ENCODE measurements at regions not wholly inside any gene's neighbourhood (a gene's known extent, or its start where the extent isn't known, plus 50 kb on each side); places are given as distances from the start of the nearest gene placed in this dataset.

DNA sequence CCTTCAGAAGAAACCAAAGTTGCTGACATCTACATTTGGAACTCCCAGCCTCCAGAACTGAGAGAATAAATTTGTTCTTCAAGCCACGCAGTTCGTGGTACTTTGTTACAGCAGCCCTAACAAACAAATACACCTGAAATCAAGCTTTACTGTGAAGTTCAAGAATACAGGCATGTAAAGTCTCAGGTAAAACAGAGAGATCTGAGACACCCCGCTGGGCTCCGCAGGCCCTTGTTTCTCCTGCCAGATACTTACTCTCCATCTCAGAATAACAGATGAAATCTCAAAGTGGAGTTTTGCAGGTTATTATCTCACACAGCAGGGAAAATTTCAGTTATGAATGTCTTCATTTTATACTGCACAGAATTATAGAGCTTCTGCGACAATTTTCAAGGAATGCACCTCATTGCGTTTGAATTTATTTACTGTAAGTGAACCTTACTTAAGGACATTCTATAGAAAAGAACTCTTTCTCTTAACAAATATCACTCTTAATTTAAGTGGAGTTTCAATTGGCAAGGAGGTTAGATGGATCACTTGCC is 492.4 kb upstream of the LRATD1 start (continued):
- TF ChIP-seq ZBTB20 (CRISPR knock-in tag; IDR thresholded peaks at IDR 0.05; ENCODE audit: borderline replicate concordance, low read depth) (no peak), MLLT10 (CRISPR knock-in tag; IDR thresholded peaks at IDR 0.05) (no peak)

- ChIA-PET POLR2A (no interaction called here), CTCF (ENCODE audit: low intra/inter-chr PET ratio, low total read pairs) (no interaction called here)
- Histone ChIP-seq H3K4me2 (ENCODE audit: low read depth, low read length) (no peak overlapping the region), H3K36me3 (replicated peaks in 1 of 2; ENCODE audit: control insufficient read depth in 1 of 2, insufficient read depth in 2 of 2, low read length in 2 of 2) (no peaks in the 10 kb centered on the region), H3K9ac (ENCODE audit: insufficient read depth, low read depth, low read length) (no peak overlapping the region), H3K4me1 (ENCODE audit: insufficient read depth, low read length) (no peaks in the 10 kb centered on the region), H2AFZ (ENCODE audit: low read length) (no peak overlapping the region), H3K9me3 (ENCODE audit: low read length) (peaks cover 29% of the 10 kb centered on the region), H3K79me2 (ENCODE audit: insufficient read depth, low read length) (no peaks in the 10 kb centered on the region), H3K27ac (ENCODE audit: extremely low read length, insufficient read depth, low read length) (no peak overlapping the region), H3K27me3 (ENCODE audit: control insufficient read depth in 1 of 2, insufficient read depth in 2 of 2, low read length in 2 of 2) (no peaks in the 10 kb centered on the region; a peak in 1 of 5 replicates), H3K4me3 (replicated peaks in 1 of 3; ENCODE audit: insufficient read depth in 1 of 3, low read depth in 2 of 3, low read length in 3 of 3) (no peak overlapping the region), H4K20me1 (ENCODE audit: insufficient read depth, low read length) (no peaks in the 10 kb centered on the region)
- FAIRE-seq (no peak), DNase-seq (ENCODE audit: low spot score) (no peak), ATAC-seq (no peak)
- no TSS peak for BruUV-seq (replicated peaks)
- in situ Hi-C loops (cut with HindIII; ENCODE audit: extremely low pct_ligation_motif_present, low pct_unique_long_range_greater_than_20kb), result no loop called here
- TF ChIP-seq ZNF773 (CRISPR knock-in tag; IDR thresholded peaks at IDR 0.05; ENCODE audit: borderline replicate concordance) (no peak), NFKB2 (CRISPR knock-in tag; IDR thresholded peaks at IDR 0.05; ENCODE audit: borderline replicate concordance) (no peak), ZNF207 (IDR thresholded peaks at IDR 0.05; ENCODE audit: borderline replicate concordance) (no peak), ZNF264 (CRISPR knock-in tag; IDR thresholded peaks at IDR 0.05) (no peak), POLR2A (IDR thresholded peaks at IDR 0.05; ENCODE audit: insufficient read depth in 1 of 2, low read depth in 2 of 2, low read length in 2 of 2) (no peak), EP300 (IDR thresholded peaks at IDR 0.05; ENCODE audit: low read depth in 2 of 2, low read length in 2 of 2) (no peak), EP300 (CRISPR knock-in tag; IDR thresholded peaks at IDR 0.05; ENCODE audit: borderline replicate concordance) (no peak), HOXD1 (CRISPR knock-in tag; IDR thresholded peaks at IDR 0.05) (no peak), TBL1XR1 (IDR thresholded peaks at IDR 0.05; ENCODE audit: borderline replicate concordance, low read length, partially characterized antibody) (no peak), ETV5 (CRISPR knock-in tag; IDR thresholded peaks at IDR 0.05; ENCODE audit: borderline replicate concordance) (no peak), ZNF644 (CRISPR knock-in tag; IDR thresholded peaks at IDR 0.05; ENCODE audit: low read depth) (no peak), GTF2F1 (IDR thresholded peaks at IDR 0.05; ENCODE audit: low read length) (no peak), CENPBD1 (CRISPR knock-in tag; IDR thresholded peaks at IDR 0.05; ENCODE audit: borderline replicate concordance, low read depth) (no peak), ZNF543 (CRISPR knock-in tag; IDR thresholded peaks at IDR 0.05) (no peak), HHEX (CRISPR knock-in tag; IDR thresholded peaks at IDR 0.05) (no peak), ZNF782 (CRISPR knock-in tag; IDR thresholded peaks at IDR 0.05; ENCODE audit: borderline replicate concordance) (no peak), SMARCE1 (IDR thresholded peaks at IDR 0.05; ENCODE audit: borderline replicate concordance) (no peak)
- TF ChIP-seq, protein P1, sequence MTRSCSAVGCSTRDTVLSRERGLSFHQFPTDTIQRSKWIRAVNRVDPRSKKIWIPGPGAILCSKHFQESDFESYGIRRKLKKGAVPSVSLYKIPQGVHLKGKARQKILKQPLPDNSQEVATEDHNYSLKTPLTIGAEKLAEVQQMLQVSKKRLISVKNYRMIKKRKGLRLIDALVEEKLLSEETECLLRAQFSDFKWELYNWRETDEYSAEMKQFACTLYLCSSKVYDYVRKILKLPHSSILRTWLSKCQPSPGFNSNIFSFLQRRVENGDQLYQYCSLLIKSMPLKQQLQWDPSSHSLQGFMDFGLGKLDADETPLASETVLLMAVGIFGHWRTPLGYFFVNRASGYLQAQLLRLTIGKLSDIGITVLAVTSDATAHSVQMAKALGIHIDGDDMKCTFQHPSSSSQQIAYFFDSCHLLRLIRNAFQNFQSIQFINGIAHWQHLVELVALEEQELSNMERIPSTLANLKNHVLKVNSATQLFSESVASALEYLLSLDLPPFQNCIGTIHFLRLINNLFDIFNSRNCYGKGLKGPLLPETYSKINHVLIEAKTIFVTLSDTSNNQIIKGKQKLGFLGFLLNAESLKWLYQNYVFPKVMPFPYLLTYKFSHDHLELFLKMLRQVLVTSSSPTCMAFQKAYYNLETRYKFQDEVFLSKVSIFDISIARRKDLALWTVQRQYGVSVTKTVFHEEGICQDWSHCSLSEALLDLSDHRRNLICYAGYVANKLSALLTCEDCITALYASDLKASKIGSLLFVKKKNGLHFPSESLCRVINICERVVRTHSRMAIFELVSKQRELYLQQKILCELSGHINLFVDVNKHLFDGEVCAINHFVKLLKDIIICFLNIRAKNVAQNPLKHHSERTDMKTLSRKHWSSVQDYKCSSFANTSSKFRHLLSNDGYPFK (CRISPR knock-in tag; IDR thresholded peaks at IDR 0.05; ENCODE audit: borderline replicate concordance), result no peak
- intact Hi-C loops (cut with micrococcal nuclease; ENCODE audit: unreplicated experiment), result no loop called here
Observed at GRCh38 chr2:14143435-14143834, 489.1 kb upstream of the LRATD1 start.

Measured in HepG2 (cell line).